EL (cell line): ENCODE measurements at regions not wholly inside any gene's neighbourhood (a gene's known extent, or its start where the extent isn't known, plus 50 kb on each side); places are given as distances from the start of the nearest gene placed in this dataset.
"Not testable (repeated sequence)": the region's sequence is repeated elsewhere in the genome, so short reads cannot be mapped to it uniquely, and the experiment has no call there.

Experiments used
- DNase-seq: peaks from one replicate; pipeline ENCODE4 v3.0.0-alpha.2; 2016

DNA sequence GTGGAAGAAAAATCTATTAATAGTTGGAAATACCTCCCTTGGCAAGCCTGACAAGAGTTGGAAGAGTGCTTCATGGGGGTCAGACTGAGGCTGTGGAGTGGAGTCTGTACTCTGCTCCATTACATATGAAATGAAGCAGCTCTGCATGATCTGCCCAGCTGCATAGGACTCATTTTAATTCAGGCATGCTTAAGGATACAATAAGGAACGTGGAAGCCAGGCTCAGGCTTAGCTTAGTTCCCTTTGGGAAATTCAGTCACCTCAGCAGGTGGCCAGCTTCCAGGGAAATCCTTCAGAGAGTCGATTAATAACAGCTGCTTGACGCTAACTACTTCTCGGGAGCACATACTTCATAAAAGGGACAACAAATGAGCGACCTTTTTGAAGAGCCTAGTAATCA lies 1672.9 kb upstream of the WWC1 start:
- no peak for DNase-seq

DNA sequence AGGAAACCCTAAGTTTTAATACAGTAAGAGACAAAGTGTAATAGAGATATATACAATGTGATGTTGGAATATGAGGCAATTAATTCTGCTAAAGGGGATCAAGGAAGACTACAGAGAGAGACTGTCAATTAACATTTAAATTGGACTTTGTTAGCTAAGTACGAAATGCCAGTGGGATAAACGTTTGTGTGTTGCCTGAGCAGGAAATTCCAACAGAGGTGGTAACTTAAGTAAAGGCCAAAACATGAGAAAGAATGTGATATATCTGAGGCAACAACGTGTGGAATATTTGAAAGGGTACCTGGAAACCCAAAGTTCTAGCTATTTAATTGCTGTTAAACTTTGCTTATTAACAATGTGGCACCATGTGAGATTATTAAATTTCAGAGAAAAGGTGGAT lies 1666.9 kb upstream of the WWC1 start:
- DNase-seq = no peak

- no peak for DNase-seq
Observed at GRCh38 chr5:166625210-166625865, 1666.1 kb upstream of the WWC1 start.

- no peak for DNase-seq
Observed at GRCh38 chr5:166637295-166637694, 1654.2 kb upstream of the WWC1 start.

DNA sequence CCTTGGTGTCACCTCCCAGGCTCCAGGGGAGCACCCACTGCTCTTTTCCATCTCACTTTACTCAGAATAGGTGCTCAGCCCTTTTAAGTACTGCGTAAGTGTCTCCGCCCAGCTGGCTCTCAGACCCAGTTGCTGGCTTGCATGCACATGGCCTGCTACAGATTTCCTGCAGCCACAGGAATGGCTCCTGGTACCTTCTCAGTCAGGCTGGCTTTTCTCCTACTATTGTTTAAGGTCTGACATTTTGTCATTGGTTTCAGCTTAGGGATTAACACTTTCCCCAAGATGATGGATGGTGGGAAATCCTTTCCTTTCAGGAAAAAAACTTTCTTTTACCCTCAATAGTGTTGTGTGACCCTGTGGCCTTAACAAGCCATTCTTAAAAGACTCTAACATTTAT lies 1652.3 kb upstream of the WWC1 start:
- no peak for DNase-seq

DNA sequence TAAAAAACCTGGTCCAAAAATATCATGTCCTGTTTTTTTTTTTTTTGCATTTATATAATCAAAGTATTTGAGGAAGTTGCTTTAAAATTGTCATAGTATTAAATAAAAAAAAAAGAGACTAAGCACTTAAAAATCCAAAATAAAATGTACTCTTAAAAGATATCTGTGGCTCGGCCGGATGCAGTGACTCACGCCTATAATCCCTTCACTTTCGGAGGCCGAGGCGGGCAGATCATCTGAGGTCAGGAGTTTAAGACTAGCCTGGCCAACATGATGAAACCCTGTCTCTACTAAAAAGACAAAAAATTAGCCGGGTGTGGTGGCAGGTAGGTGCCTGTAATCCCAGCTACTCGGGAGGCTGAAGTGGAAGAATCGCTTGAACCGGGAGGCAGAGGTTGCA lies 1651.3 kb upstream of the WWC1 start:
- DNase-seq = not testable (repeated sequence)

DNA sequence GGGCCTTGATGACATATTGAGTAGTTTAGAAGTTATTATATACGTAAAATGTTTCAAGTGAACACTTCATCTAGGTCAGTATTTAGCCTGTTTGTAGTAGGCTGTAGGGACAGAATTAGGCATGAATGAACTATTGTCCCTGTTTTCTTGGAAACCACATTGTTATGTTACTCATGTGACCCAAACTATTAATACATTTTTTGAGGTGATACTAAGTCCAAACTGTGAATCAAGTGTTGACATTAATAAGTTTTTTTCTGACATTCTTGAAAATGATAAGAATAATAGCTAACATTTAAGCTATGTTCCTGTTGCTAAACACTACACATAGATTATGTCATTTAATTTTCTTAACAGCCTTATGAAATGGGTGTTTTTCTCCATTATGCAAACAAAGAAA lies 1642.7 kb upstream of the WWC1 start:
- DNase-seq = no peak

GRCh38 chr5:166649676-166650075 lies 1641.8 kb upstream of the WWC1 start:
- no peak for DNase-seq

DNA sequence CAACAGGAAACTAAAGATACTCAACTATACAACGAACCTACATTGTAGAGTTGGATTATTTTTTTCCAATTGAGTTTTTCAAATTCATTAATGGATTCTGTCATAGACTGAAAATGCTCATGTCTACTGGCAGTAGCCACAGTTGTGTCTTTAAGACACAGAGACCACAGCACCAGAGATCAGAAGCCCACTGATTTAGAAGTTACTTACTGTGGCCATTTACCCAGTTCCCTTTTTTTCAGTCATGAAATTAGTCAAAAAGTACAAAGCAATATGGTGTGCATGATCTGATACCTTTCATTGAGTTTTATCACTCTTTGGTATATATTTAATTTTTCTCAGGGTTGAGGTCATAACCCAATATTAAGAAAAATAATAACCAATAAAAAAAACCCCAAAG lies 1640.2 kb upstream of the WWC1 start:
- no peak for DNase-seq

DNA sequence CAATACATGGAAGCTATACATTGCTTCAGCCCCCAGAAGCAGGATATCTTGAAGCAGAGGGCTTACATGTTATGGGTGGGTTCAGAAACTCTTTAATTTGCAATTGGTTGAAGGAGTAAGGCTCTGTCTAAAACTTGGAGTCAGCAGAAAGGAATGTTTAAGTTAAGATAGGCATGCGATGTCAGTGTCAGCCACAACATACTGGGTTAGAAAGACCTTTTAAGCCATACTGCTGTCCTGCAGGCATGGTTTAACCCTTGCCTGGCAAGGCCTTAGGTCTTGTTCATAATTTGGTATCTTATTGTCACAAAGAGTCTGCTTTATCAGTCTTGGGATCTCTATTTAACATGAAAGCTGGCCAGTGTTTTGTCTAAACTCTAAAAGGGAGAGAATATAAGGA lies 1619.6 kb upstream of the WWC1 start:
- no peak for DNase-seq

GRCh38 chr5:166672431-166672830 lies 1619.0 kb upstream of the WWC1 start:
- DNase-seq = no peak

DNA sequence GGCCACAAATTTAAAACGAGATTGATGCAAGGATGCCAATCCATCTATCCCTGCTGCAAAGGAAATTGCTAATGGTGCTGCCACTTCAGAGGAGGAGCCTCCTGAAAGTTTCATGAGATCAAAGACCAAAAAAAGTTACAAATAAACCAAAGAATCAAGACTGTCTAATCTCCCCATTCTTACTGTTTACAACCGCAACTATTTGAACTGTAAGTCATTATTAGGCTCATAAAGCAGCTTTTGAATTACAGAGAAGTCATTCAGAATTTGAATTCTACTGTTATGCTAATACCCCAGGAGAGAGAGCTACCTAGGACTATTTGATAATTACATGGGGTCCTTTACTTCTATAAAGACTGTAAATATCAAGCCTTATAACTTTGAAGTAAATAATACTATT lies 1613.6 kb upstream of the WWC1 start:
- DNase-seq = no peak

GRCh38 chr5:166679331-166679730 lies 1612.1 kb upstream of the WWC1 start:
- no peak for DNase-seq

DNA sequence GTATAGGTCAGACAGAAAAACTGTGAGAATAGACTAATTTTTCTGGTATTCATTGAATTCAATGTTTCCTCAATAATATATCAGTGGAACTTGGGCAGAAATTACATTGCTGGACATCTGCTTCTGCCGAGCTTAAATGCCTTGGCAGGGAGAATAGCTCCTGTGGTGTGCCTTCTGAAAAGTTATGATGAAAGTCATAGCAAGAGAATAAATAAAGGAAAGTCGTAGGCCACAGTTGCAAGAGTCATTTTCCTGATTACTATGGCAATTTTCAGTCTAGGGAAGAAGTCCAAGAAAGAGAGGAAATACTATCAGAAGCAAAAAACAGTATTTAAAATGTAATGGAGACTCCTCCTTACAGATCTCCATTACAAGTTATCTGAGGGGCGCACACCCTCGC lies 1596.1 kb upstream of the WWC1 start:
- DNase-seq = no peak

DNA sequence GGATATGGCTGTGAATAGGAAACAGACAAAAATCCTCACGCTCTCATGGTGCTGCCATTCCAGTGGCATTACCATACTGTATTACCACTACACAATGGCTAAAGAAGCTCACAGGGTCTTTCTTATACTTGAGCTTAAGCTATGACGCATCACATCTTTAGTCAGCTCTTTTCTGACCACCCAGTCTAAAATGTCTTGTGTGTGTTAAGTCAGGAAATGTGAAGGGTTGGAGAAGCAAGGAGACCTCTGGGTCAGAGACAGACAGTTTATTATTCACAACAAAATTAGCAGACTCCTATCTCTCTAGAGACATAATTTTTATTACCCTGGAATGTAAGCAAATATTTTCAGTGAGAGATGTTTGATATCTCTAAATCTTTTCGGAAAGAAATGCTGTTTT lies 1583.2 kb upstream of the WWC1 start:
- no peak for DNase-seq

DNA sequence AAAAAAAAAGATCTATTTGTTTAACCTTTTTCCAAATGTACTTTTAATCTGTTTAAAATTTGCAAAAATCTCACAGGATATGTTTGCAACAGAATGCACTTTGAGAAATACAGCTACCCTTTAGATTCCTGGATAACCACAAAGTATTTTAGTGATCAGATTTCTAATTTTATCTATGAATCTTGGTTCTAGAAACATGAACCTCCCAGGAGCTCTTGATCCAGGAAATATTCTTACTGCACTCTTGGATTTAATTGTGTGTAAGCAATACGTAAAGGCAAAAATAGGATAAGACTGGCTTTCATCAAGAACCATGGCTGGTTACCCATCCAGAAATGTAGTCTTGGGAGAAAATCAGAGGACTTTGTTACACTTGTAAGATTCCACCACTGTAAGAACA lies 1581.8 kb upstream of the WWC1 start:
- DNase-seq = no peak

DNA sequence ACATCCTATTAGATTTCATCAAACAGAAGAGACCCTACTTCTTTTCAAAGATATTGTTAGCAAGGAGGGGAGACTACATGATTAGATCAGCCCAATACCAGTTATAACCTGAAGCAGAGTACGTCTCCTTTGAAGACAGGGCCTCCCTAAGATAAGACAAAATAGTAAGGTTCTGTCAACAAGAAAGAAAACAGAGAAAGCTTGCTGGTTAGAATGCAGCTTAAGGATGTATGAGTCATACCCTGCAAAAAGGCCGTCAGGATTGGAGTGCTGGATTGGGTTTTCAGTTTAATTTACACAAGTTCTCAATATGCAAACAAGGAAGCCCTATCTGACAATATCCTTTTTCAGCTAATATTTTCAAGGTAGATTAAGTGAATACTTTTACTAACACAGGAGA lies 1581.2 kb upstream of the WWC1 start:
- DNase-seq = no peak

GRCh38 chr5:166712447-166713185 lies 1578.8 kb upstream of the WWC1 start:
- no peak for DNase-seq

DNA sequence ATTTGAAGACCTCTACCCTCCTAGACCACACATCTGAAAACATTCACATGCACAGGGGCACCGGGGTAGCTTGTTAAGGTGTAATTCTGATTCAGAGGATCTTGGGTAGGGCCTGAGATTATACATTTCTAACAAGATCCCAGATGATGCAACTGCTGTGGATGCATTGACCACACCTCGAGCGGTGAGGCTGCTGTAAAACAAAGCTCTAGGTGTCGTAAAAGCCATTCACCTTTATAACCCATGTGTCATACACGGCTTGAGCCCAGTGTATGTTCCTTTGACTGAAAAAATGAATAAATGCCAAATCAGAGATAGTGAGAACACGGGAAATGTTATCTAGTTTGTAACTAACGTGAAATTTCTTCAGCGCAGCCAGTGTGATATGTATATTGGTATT lies 1578.2 kb upstream of the WWC1 start:
- no peak for DNase-seq

GRCh38 chr5:166716856-166717492 lies 1574.5 kb upstream of the WWC1 start:
- DNase-seq = no peak

GRCh38 chr5:166719991-166720390 lies 1571.5 kb upstream of the WWC1 start:
- DNase-seq = no peak

GRCh38 chr5:166722939-166723338 lies 1568.5 kb upstream of the WWC1 start:
- DNase-seq = no peak

DNA sequence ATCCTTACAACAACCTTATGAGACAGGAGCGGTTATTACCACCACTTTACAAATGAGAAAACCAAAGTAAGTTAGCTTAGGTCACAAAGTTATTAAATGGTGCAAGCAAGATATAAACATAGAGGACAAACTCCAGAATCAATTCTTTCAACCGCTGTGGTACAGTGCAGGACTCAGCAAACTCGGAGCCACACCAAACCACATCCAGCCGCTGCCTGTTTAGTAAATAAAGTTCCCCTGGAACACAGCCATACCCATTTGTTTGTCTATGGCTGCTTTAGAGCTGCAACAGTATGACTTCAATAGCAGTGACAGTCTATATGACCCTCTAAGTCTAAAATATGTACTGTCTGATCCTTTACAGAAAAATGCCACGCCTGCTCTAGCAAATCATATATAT lies 1567.2 kb upstream of the WWC1 start:
- no peak for DNase-seq

GRCh38 chr5:166725593-166725992 lies 1565.9 kb upstream of the WWC1 start:
- no peak for DNase-seq

DNA sequence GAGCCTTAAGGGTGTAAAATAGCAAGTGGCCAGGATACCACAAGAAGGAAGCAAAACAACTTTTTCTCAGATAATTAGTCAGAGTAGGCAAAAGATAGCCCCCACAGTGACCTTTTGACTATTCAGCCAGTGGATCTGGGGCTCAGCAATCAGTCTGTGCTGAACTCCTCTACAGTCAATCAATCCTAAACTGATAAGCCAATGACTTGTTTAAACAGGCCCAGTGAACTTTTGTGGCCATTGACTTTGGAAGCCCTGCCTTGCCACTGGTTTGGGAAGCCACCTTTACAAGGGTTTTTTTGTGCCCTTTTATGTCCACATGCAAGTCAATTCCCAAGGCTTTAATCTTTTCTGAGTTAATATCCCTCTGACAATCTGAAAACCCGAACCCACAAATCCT lies 1565.0 kb upstream of the WWC1 start:
- no peak for DNase-seq
